Stromal cell of bone marrow (primary cell): ENCODE measurements at regions not wholly inside any gene's neighbourhood (a gene's known extent, or its start where the extent isn't known, plus 50 kb on each side); places are given as distances from the start of the nearest gene placed in this dataset.
"Not testable (repeated sequence)": the region's sequence is repeated elsewhere in the genome, so short reads cannot be mapped to it uniquely, and the experiment has no call there.

Experiments
- DNase-seq: peaks from one replicate; pipeline ENCODE4 v3.0.0-alpha.2; 2012; ENCODE audit warnings: low read depth

GRCh38 chr20:6715401-6715941 lies 52.0 kb upstream of the BMP2 start:
- no peak for DNase-seq

GRCh38 chr20:6714279-6714711 lies 53.2 kb upstream of the BMP2 start:
- DNase-seq, result no peak

GRCh38 chr20:6711951-6712649 lies 55.4 kb upstream of the BMP2 start:
- no peak for DNase-seq

- no peak for DNase-seq
Observed at GRCh38 chr20:6709910-6710595, 57.4 kb upstream of the BMP2 start.

GRCh38 chr20:6708010-6708409 lies 59.5 kb upstream of the BMP2 start:
- peak; percentile 29 for DNase-seq

- DNase-seq, result no peak
Observed at GRCh38 chr20:6707321-6707831, 60.1 kb upstream of the BMP2 start.

- no peak for DNase-seq
Observed at GRCh38 chr20:6705926-6706548, 61.4 kb upstream of the BMP2 start.

GRCh38 chr20:6705106-6705766 lies 62.2 kb upstream of the BMP2 start:
- no peak for DNase-seq

GRCh38 chr20:6704132-6704861 lies 63.2 kb upstream of the BMP2 start:
- DNase-seq, result peak; percentile 85

GRCh38 chr20:6703656-6704055 lies 63.8 kb upstream of the BMP2 start:
- DNase-seq, result no peak

- DNase-seq, result no peak
Observed at GRCh38 chr20:6703047-6703446, 64.4 kb upstream of the BMP2 start.

GRCh38 chr20:6702144-6702543 lies 65.3 kb upstream of the BMP2 start:
- DNase-seq, result peak; percentile 10

GRCh38 chr20:6700563-6701329 lies 66.7 kb upstream of the BMP2 start:
- DNase-seq, result no peak

- no peak for DNase-seq
Observed at GRCh38 chr20:6699921-6700562, 67.4 kb upstream of the BMP2 start.

- no peak for DNase-seq
Observed at GRCh38 chr20:6698723-6699122, 68.8 kb upstream of the BMP2 start.

GRCh38 chr20:6698056-6698455 lies 69.4 kb upstream of the BMP2 start:
- no peak for DNase-seq

- no peak for DNase-seq
Observed at GRCh38 chr20:6697228-6697972, 70.1 kb upstream of the BMP2 start.

GRCh38 chr20:6696001-6696400 lies 71.5 kb upstream of the BMP2 start:
- DNase-seq, result no peak

- not testable (repeated sequence) for DNase-seq
Observed at GRCh38 chr20:6693808-6694198, 73.7 kb upstream of the BMP2 start.
